Suprapubic skin (tissue), 4 donors: ENCODE measurements at regions not wholly inside any gene's neighbourhood (a gene's known extent, or its start where the extent isn't known, plus 50 kb on each side); places are given as distances from the start of the nearest gene placed in this dataset.

Experiments used
- DNase-seq, 2 donors: peaks; one replicate each; pipeline ENCODE4 v3.0.0-alpha.2; 2019; ENCODE audit warnings: low spot score in 2 of 2
- H3K27ac ChIP-seq: fragments of 200-600 bp; sonication (generic); one replicate; pipeline ENCODE4 v1.5.1; 2019
- H3K27me3 ChIP-seq: fragments of 200-600 bp; sonication (generic); one replicate; pipeline ENCODE4 v1.5.1; 2019
- H3K36me3 ChIP-seq: fragments of 200-600 bp; sonication (generic); one replicate; pipeline ENCODE4 v1.5.1; 2019
- H3K4me1 ChIP-seq: fragments of 200-600 bp; sonication (generic); one replicate; pipeline ENCODE4 v1.5.1; 2019
- H3K4me3 ChIP-seq: fragments of 200-600 bp; sonication (generic); one replicate; pipeline ENCODE4 v1.5.1; 2019; ENCODE audit warnings: mild to moderate bottlenecking
- H3K9me3 ChIP-seq: fragments of 200-600 bp; sonication (generic); one replicate; pipeline ENCODE4 v1.5.1; 2019
- CTCF ChIP-seq, 2 donors: fragments of 200-600 bp in 1 of 2; fragments of 450-650 bp in 1 of 2; sonication (generic) in 1 of 2; IDR thresholded peaks; one replicate each; pipeline ENCODE4 v1.5.1; 2016 to 2019; ENCODE audit warnings: antibody characterized with exemption in 2 of 2, mild to moderate bottlenecking in 1 of 2, moderate library complexity in 1 of 2
- EP300 ChIP-seq: sonication (generic); formaldehyde crosslinking; IDR thresholded peaks from one replicate; pipeline ENCODE4 v1.6.1; 2017; ENCODE audit warnings: antibody characterized with exemption
- POLR2A ChIP-seq, 2 donors: fragments of 450-650 bp; IDR thresholded peaks; one replicate each; pipeline ENCODE4 v1.6.1; 2017; ENCODE audit warnings: antibody characterized with exemption in 2 of 2, mild to moderate bottlenecking in 2 of 2, moderate library complexity in 2 of 2
- POLR2AphosphoS5 ChIP-seq, 3 donors: sonication (generic); formaldehyde crosslinking; IDR thresholded peaks; one replicate each; pipeline ENCODE4 v1.6.1; 2017; ENCODE audit warnings: antibody characterized with exemption in 3 of 3
- WGBS: methylation state at CpG from one replicate; pipeline ENCODE4 v1.1.5; 2018; 5-methylcytosine and 5-hydroxymethylcytosine counted together

GRCh38 chr2:154614906-154615305, 83.6 kb upstream of the KCNJ3 start:
- H3K27ac ChIP-seq: no peak overlapping the region
- no peaks in the 10 kb centered on the region for H3K9me3 ChIP-seq
- TF ChIP-seq POLR2AphosphoS5 (IDR thresholded peaks at IDR 0.05) (no peak), POLR2A (IDR thresholded peaks at IDR 0.05) (no peak), EP300 (no peak), CTCF (IDR thresholded peaks at IDR 0.05) (no peak)
- H3K4me1 ChIP-seq: no peaks in the 10 kb centered on the region
- no peaks in the 10 kb centered on the region for H3K36me3 ChIP-seq
- H3K27me3 ChIP-seq: no peaks in the 10 kb centered on the region
- DNase-seq: no peak
- H3K4me3 ChIP-seq: no peak overlapping the region

GRCh38 chr2:154616659-154617058, 81.8 kb upstream of the KCNJ3 start:
- TF ChIP-seq POLR2AphosphoS5 (IDR thresholded peaks at IDR 0.05): no peak
- TF ChIP-seq EP300: no peak
- no peak for TF ChIP-seq CTCF (IDR thresholded peaks at IDR 0.05)
- TF ChIP-seq POLR2A (IDR thresholded peaks at IDR 0.05): no peak
- WGBS: 88% methylated on average over 15 of the region's 15 CpGs
- no peak for DNase-seq
- Histone ChIP-seq H3K4me1 (no peaks in the 10 kb centered on the region), H3K36me3 (no peaks in the 10 kb centered on the region), H3K27me3 (no peaks in the 10 kb centered on the region), H3K4me3 (no peak overlapping the region), H3K27ac (no peak overlapping the region), H3K9me3 (no peaks in the 10 kb centered on the region)

- 82% methylated on average over 5 of the region's 5 CpGs for WGBS
- no peak overlapping the region for H3K4me3 ChIP-seq
- H3K27me3 ChIP-seq: no peaks in the 10 kb centered on the region
- no peaks in the 10 kb centered on the region for H3K4me1 ChIP-seq
- H3K27ac ChIP-seq: no peak overlapping the region
- H3K36me3 ChIP-seq: no peaks in the 10 kb centered on the region
- no peaks in the 10 kb centered on the region for H3K9me3 ChIP-seq
- no peak for DNase-seq
- TF ChIP-seq POLR2AphosphoS5 (IDR thresholded peaks at IDR 0.05) (no peak), EP300 (no peak), CTCF (IDR thresholded peaks at IDR 0.05) (no peak), POLR2A (IDR thresholded peaks at IDR 0.05) (no peak)
Observed at GRCh38 chr2:154620471-154620870, 78.0 kb upstream of the KCNJ3 start.

- no peak overlapping the region for H3K27ac ChIP-seq
- TF ChIP-seq EP300 (no peak), CTCF (IDR thresholded peaks at IDR 0.05) (peak in 1 of 2 donors; percentile 30)
- no peaks in the 10 kb centered on the region for H3K27me3 ChIP-seq
- H3K4me3 ChIP-seq: no peak overlapping the region
- no peaks in the 10 kb centered on the region for H3K9me3 ChIP-seq
- H3K36me3 ChIP-seq: no peaks in the 10 kb centered on the region
- H3K4me1 ChIP-seq: no peaks in the 10 kb centered on the region
- WGBS: 29% methylated on average over 3 of the region's 3 CpGs
- DNase-seq: no peak
Observed at GRCh38 chr2:154623819-154624218, 74.7 kb upstream of the KCNJ3 start.

- no peak overlapping the region for H3K27ac ChIP-seq
- H3K4me1 ChIP-seq: no peaks in the 10 kb centered on the region
- TF ChIP-seq POLR2AphosphoS5 (IDR thresholded peaks at IDR 0.05) (no peak), EP300 (no peak), CTCF (IDR thresholded peaks at IDR 0.05) (no peak), POLR2A (IDR thresholded peaks at IDR 0.05) (no peak)
- no peak overlapping the region for H3K4me3 ChIP-seq
- no peaks in the 10 kb centered on the region for H3K27me3 ChIP-seq
- no peaks in the 10 kb centered on the region for H3K36me3 ChIP-seq
- no peak for DNase-seq
- H3K9me3 ChIP-seq: no peaks in the 10 kb centered on the region
Observed at GRCh38 chr2:154637456-154637855, 61.0 kb upstream of the KCNJ3 start.
